Activated T-cell treated with anti-CD3 and anti-CD28 coated beads for 1 hour (primary cell): ENCODE measurements at regions not wholly inside any gene's neighbourhood (a gene's known extent, or its start where the extent isn't known, plus 50 kb on each side); places are given as distances from the start of the nearest gene placed in this dataset.

Source experiments
- DNase-seq: peaks from one replicate; pipeline ENCODE4 v3.0.0-alpha.2; 2020; ENCODE audit warnings: low read depth

DNA sequence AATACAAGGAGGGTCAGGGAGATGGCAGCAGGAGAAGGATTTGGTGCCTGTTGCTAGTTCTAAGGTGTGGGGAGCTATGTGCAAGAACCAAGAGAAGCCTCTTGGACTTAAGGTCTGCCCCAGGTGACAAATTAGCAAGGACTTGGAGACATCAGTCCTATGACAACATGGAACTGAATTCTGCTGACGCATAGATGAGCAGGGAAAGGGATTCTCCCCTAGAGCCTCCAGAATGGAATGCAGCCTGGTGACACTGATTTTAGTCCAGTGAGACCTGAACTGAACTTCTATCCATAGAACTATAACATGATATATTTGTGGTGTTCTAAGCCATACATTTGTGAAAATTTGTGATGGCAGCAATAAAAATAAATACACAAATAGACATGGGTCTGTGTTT lies 215.6 kb downstream of the ESM1 start:
- DNase-seq: no peak

GRCh38 chr5:54769072-54769471 lies 216.3 kb downstream of the ESM1 start:
- no peak for DNase-seq

DNA sequence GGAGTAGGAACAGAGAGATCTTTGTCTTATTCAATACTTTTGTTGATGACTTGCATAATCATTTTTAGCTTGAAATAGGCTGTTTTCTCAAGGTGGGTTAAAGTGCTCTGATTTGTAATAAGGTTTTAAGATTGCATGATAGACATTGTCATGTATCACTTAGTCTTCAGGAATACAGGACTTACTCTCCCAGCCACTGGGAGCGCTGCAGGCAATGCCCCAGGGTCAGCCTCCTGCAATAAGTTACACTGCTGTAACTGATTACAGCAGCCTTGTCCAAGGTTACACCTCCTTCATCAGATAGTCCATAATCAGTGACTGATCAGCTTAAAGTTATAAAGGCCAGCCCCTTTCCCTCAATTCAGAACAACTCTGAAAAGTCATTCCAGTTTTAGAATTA lies 218.6 kb downstream of the ESM1 start:
- DNase-seq: no peak

DNA sequence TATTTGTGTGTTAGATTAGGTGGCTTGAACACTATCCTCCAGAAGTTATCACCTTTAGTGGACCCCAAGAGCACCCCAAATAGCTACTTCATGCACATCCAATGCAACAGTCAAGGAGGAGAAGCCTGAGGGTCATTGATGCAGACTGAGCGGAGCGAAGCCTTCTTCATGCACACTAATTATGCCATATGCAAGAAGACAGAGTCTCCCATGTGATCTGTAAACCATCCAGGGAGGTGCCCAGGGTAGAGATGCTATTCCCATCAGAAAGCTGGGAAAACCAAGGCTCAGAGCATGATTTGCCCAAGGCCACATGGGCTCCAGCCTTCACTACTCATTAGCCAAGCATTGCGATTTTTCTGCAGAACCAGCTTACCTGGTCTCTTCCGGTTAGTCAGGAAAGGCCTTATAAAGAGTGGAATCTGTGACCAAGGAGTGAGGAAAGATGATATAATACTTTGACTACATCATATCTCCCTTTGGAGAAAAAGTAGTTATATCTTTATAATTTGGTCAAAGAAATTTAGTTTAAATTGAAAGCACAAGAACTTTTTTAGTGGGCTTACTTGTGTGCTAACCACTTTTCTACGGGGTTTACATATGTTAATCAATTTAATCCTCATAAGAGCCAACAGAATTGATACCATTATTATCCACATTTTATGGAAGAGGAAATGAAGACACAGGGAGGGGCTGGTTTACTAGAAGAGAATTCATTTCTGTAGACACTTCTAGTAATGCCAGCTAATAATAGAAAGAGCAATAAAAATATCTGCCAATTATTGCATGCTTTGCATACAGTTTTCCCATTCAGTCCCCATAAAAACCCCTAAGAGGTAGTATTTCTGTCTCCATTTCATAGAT lies 220.0 kb downstream of the ESM1 start:
- no peak for DNase-seq

- no peak for DNase-seq
Measured at GRCh38 chr5:54764102-54765090, 221.0 kb downstream of the ESM1 start.

DNA sequence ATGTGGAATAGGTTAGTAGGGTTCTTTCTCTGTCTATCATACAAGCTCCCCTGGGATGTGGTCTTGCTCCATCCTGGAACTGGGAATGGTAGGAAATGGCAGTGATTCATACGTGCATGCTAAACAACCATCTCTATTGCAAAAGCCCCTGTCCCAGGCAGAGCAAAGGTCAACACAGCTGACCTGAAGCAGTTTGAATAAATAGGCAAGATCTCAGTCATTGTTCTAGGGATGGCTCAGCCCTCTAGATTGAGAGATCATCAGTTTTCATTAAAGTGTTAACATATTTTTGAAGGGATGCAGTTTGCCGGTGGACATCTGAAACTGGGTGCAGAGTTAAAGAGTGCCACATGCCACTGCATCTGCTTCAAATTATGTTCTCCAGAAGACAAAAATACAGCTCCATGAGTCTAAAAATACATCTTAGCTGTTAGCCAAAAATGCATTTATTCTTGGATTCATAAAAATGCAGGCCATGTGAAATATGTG lies 224.1 kb downstream of the ESM1 start:
- no peak for DNase-seq

DNA sequence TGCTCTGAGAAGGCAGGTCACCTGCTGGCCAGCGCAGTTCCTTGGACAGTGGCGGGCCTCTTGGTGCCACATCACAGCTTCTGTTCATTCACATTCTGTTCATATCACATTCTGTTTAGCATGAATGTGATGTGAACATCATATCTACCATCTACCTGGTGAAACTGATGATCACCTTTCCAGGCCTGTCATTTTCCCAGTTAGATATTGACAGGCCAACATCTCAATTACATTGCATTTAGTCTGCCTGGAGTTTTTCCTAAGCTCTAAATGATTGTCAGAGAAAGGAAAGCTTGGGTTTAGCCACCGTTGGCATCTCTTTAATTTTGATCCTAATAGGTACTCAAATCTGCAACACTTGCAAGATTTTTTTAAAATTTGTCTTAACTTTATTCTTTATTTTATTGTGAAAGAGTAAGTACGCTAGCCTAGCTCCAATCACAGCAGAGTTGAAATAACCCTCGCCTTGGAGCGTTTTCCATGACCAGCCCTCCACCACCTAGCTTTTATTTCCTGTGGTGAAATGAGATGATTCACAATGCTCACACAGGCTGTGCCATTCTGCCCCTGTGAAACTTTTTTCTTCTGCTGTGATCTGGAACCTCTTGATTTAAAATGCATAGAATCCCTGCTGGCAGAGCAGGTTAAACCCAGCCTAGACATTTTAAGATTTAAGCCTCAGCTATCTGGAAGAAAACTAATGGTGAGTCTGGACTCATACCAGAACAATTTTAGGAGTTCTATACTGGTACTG lies 225.0 kb downstream of the ESM1 start:
- DNase-seq: no peak

- DNase-seq: no peak
Measured at GRCh38 chr5:54758038-54758437, 227.4 kb downstream of the ESM1 start.

DNA sequence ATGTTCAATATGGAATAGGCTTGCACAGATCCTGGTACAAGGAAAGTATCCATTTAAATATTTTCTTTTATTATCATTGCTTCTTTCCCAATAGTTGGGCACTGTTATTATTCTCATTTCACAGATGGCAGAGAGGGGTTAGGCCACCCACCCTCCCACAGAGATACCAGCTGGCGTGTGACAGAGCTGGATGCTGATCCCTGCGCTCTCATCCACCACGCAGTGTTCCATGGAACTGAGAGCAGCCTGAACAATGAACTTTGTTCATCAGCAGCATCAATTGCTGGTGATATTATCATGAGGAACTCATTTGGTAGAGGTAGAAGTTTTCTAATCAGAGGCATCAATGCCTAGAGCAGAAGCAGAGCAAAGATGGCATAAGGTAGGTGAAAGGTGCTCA lies 227.9 kb downstream of the ESM1 start:
- DNase-seq: no peak

DNA sequence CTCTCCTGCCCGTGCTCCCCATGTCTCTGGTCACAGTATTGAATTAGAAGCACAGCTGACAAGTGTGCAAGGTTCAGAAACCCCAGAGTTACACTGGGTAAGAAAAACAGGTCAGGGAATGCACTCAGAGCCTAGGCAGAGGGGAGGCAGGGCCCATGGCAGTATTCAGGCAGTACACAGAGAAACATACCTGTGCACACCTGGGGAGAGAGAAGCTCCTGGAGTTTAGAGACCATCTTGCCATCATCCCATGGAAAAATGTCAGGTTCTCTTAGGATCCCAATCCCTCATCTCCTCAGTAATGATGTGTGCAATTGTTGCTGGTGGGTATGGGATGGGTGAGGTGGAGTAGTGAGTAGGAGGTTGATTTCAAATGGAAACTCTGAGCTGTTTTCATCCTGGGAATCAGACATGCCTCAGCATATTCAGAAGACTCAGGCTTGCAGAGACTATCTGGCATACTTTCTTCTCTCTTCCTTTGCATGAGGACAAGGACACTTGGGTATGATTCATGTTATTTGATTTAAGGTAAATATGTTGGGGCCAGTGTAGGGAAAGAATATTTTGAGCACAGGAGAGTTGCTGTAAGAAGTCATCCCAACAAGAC lies 228.5 kb downstream of the ESM1 start:
- no peak for DNase-seq

GRCh38 chr5:54756301-54756700 lies 229.1 kb downstream of the ESM1 start:
- no peak for DNase-seq

DNA sequence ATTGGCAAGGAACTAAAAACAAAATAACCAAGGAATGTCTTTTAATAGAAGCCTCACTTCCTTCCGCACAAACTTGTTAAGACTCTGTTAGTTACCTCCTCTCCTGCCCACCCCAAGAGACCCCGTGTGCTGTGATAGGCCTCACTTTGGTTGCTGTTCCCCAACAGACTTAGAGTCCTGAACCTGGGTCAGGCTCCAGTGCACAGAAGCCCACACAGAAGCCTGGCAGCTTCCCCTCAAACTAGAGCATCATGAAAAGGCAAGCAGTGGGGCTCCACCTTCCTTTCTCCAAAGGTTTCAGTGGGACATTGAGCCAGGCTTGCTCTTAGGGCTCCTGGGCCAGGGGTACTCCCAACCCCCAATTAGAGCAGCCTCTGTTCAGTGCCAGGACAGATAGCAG lies 230.5 kb downstream of the ESM1 start:
- DNase-seq: no peak

GRCh38 chr5:54754420-54754819 lies 231.0 kb downstream of the ESM1 start:
- DNase-seq: no peak

DNA sequence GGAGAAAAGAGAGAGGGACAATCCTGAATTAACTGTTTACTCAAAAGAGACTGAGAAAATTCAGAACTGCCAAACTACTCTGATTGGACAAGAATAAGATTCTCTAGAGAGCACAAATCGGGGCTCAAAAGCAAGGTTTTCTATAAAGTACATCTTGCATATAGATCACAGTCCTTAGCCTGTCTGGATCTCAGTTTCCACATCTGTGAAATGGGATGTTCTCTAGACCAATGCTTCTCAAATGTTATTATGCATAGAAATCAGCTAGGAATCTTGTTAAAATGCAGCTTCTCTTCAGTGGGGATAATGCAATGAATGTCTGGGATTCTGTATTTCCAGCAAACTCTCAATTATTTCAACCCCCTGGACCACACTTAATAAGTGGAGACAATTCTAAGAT lies 231.6 kb downstream of the ESM1 start:
- DNase-seq: no peak

GRCh38 chr5:54753034-54753433 lies 232.4 kb downstream of the ESM1 start:
- DNase-seq: no peak

- DNase-seq: no peak
Measured at GRCh38 chr5:54748527-54748926, 231.0 kb downstream of the SNX18 start.

- no peak for DNase-seq
Measured at GRCh38 chr5:54746777-54747398, 229.3 kb downstream of the SNX18 start.

- DNase-seq: no peak
Measured at GRCh38 chr5:54746346-54746745, 228.8 kb downstream of the SNX18 start.

- no peak for DNase-seq
Measured at GRCh38 chr5:54745599-54745998, 228.0 kb downstream of the SNX18 start.

DNA sequence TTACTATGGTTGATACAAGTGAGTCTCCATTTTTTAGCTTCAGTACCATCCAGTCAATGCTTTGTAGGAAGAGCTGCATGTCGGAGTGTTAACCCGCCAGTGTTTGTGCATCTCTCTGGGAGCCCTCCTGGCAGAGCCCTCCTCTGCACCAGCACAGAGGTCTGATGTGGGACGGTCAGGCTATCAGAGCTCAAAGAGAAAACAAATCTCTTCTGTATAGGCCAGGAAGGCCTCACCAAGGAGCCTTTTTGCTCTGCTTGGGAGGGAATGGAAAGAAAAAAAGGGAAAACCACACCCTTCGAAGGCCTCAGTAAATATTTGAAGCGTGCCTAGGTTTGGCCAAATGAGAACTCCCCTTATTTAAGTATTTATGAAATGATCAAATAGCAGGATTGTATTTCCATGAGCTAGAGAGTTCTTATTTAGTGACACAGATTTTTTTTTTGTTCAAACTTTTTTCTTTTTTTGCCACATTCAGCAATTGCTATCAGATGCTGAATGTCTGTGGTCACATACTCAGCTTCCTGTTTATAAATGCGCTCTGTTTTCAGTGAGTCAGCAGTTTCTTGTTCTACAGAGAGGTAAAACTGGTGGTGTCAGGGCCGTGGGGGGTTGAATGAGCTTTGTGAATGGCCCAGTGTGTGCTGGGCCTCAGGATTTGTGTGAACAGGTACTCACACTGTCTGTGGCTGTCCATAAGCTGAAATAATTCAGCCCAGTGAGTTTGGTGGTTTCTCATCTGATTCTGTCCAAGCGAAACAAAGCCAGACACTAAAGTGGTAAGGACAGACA lies 226.6 kb downstream of the SNX18 start:
- peak; percentile 17 for DNase-seq
